Neural progenitor cell (in vitro differentiated cells): ENCODE measurements at regions not wholly inside any gene's neighbourhood (a gene's known extent, or its start where the extent isn't known, plus 50 kb on each side); places are given as distances from the start of the nearest gene placed in this dataset.

Source experiments
- DNase-seq: peaks from one replicate; pipeline ENCODE4 v3.0.0-alpha.2; 2016; ENCODE audit warnings: low spot score
- H2AFZ ChIP-seq: fragments of 200-600 bp; sonication (generic); replicated peaks from 2 replicates; pipeline ENCODE4 v1.6.1; 2016; ENCODE audit warnings: antibody characterized with exemption
- H3F3A ChIP-seq: fragments of 200-600 bp; sonication (generic); 2 replicates; pipeline ENCODE4 v1.6.1; 2016; ENCODE audit warnings: antibody characterized with exemption, low read depth
- H3K27ac ChIP-seq: fragments of 200-600 bp; sonication (generic); 2 replicates; pipeline ENCODE4 v1.5.1; 2016; ENCODE audit warnings: mild to moderate bottlenecking
- H3K27me3 ChIP-seq: fragments of 200-600 bp; sonication (generic); 2 replicates; pipeline ENCODE4 v1.6.1; 2016; ENCODE audit warnings: mild to moderate bottlenecking, moderate library complexity
- H3K36me3 ChIP-seq: fragments of 200-600 bp; sonication (generic); 2 replicates; pipeline ENCODE4 v1.5.1; 2016
- H3K4me1 ChIP-seq: fragments of 200-600 bp; sonication (generic); 2 replicates; pipeline ENCODE4 v1.6.1; 2016; ENCODE audit warnings: mixed run types
- H3K4me2 ChIP-seq: fragments of 200-600 bp; sonication (generic); 2 replicates; pipeline ENCODE4 v1.6.1; 2016
- H3K4me3 ChIP-seq: fragments of 200-600 bp; sonication (generic); 2 replicates; pipeline ENCODE4 v1.5.1; 2016
- H3K79me2 ChIP-seq: fragments of 200-600 bp; sonication (generic); 2 replicates; pipeline ENCODE4 v1.6.1; 2016; ENCODE audit warnings: low read depth
- H3K9ac ChIP-seq: fragments of 200-600 bp; sonication (generic); 2 replicates; pipeline ENCODE4 v1.6.1; 2016
- H3K9me3 ChIP-seq: fragments of 200-600 bp; sonication (generic); 2 replicates; pipeline ENCODE4 v1.5.1; 2016; ENCODE audit warnings: low read depth
- H4K20me1 ChIP-seq: fragments of 200-600 bp; sonication (generic); 2 replicates; pipeline ENCODE4 v1.6.1; 2016; ENCODE audit warnings: low read depth
- H3K27ac Mint-ChIP-seq: 3 replicates; pipeline ENCODE4 v1.8.0; 2021; ENCODE audit warnings: mixed read lengths
- H3K27me3 Mint-ChIP-seq: 2 replicates; pipeline ENCODE4 v1.8.0; 2022; ENCODE audit warnings: low read depth, mild to moderate bottlenecking, inconsistent platforms, moderate library complexity, mixed read lengths; ENCODE audit not compliant: insufficient read depth
- H3K36me3 Mint-ChIP-seq: 3 replicates; pipeline ENCODE4 v1.8.0; 2021; ENCODE audit warnings: mixed read lengths
- H3K4me1 Mint-ChIP-seq: 3 replicates; pipeline ENCODE4 v1.8.0; 2021; ENCODE audit warnings: mixed read lengths
- H3K4me3 Mint-ChIP-seq: 3 replicates; pipeline ENCODE4 v1.8.0; 2021; ENCODE audit warnings: mild to moderate bottlenecking, moderate library complexity, mixed read lengths
- H3K9me3 Mint-ChIP-seq: 3 replicates; pipeline ENCODE4 v1.8.0; 2020; ENCODE audit warnings: mixed read lengths
- EZH2 ChIP-seq: fragments of 200-600 bp; sonication (generic); IDR thresholded peaks from 2 replicates; pipeline ENCODE4 v1.6.1; 2017; ENCODE audit warnings: antibody characterized with exemption, mild to moderate bottlenecking, moderate library complexity
- EZH2phosphoT487 ChIP-seq: fragments of 200-600 bp; sonication (generic); IDR thresholded peaks from 2 replicates; pipeline ENCODE4 v1.6.1; 2017; ENCODE audit warnings: antibody characterized with exemption
- TF ChIP-seq, protein P1 (sequence below): fragments of 200-600 bp; sonication (generic); IDR thresholded peaks from 2 replicates; pipeline ENCODE4 v1.5.1; 2017; ENCODE audit warnings: antibody characterized with exemption, mild to moderate bottlenecking

- H3K4me3 Mint-ChIP-seq = no peak overlapping the region
- DNase-seq = no peak
Measured at GRCh38 chr9:99556998-99557397, 264.7 kb upstream of the NR4A3 start.

GRCh38 chr9:99557816-99558215 is 263.9 kb upstream of the NR4A3 start:
- Mint-ChIP-seq H3K27me3 (no peaks in the 10 kb centered on the region), H3K27ac (no peak overlapping the region), H3K9me3 (peaks cover 7% of the 10 kb centered on the region), H3K4me1 (no peaks in the 10 kb centered on the region), H3K4me3 (no peak overlapping the region), H3K36me3 (peaks cover 2% of the 10 kb centered on the region)
- no peak overlapping the region for H3K9ac ChIP-seq
- no peak overlapping the region for H2AFZ ChIP-seq
- H3K4me2 ChIP-seq = no peak overlapping the region
- H3K4me1 ChIP-seq = no peaks in the 10 kb centered on the region
- no peaks in the 10 kb centered on the region for H3K9me3 ChIP-seq
- no peak for TF ChIP-seq EZH2phosphoT487
- TF ChIP-seq, protein P1, sequence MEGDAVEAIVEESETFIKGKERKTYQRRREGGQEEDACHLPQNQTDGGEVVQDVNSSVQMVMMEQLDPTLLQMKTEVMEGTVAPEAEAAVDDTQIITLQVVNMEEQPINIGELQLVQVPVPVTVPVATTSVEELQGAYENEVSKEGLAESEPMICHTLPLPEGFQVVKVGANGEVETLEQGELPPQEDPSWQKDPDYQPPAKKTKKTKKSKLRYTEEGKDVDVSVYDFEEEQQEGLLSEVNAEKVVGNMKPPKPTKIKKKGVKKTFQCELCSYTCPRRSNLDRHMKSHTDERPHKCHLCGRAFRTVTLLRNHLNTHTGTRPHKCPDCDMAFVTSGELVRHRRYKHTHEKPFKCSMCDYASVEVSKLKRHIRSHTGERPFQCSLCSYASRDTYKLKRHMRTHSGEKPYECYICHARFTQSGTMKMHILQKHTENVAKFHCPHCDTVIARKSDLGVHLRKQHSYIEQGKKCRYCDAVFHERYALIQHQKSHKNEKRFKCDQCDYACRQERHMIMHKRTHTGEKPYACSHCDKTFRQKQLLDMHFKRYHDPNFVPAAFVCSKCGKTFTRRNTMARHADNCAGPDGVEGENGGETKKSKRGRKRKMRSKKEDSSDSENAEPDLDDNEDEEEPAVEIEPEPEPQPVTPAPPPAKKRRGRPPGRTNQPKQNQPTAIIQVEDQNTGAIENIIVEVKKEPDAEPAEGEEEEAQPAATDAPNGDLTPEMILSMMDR = no peak
- TF ChIP-seq EZH2 = no peak
- DNase-seq = no peak
- no peaks in the 10 kb centered on the region for H3K79me2 ChIP-seq
- no peaks in the 10 kb centered on the region for H4K20me1 ChIP-seq
- H3K36me3 ChIP-seq = no peaks in the 10 kb centered on the region
- H3K27ac ChIP-seq = no peak overlapping the region
- no peak overlapping the region for H3K4me3 ChIP-seq
- no peaks in the 10 kb centered on the region for H3F3A ChIP-seq
- no peaks in the 10 kb centered on the region for H3K27me3 ChIP-seq

More at GRCh38 chr9:99556998-99557397, 264.7 kb upstream of the NR4A3 start:
- no peaks in the 10 kb centered on the region for H3F3A ChIP-seq
- no peaks in the 10 kb centered on the region for H3K36me3 ChIP-seq
- H4K20me1 ChIP-seq = no peaks in the 10 kb centered on the region
- no peak overlapping the region for H3K27ac Mint-ChIP-seq
- H3K4me1 ChIP-seq = no peaks in the 10 kb centered on the region
- no peaks in the 10 kb centered on the region for H3K9me3 ChIP-seq
- H3K27me3 Mint-ChIP-seq = no peaks in the 10 kb centered on the region
- H3K27ac ChIP-seq = no peak overlapping the region
- no peaks in the 10 kb centered on the region for H3K27me3 ChIP-seq
- no peak overlapping the region for H3K4me2 ChIP-seq
- TF ChIP-seq, protein P1 = no peak
- TF ChIP-seq EZH2 (no peak), EZH2phosphoT487 (no peak)
- H3K4me3 ChIP-seq = no peak overlapping the region
- H3K79me2 ChIP-seq = no peaks in the 10 kb centered on the region
- peaks cover 2% of the 10 kb centered on the region for H3K36me3 Mint-ChIP-seq
- H3K9me3 Mint-ChIP-seq = peaks cover 7% of the 10 kb centered on the region
- no peak overlapping the region for H3K9ac ChIP-seq
- no peaks in the 10 kb centered on the region for H3K4me1 Mint-ChIP-seq
- no peak overlapping the region for H2AFZ ChIP-seq

- Mint-ChIP-seq H3K9me3 (peaks cover 7% of the 10 kb centered on the region), H3K4me3 (no peak overlapping the region), H3K36me3 (peaks cover 2% of the 10 kb centered on the region), H3K27ac (no peak overlapping the region), H3K4me1 (no peaks in the 10 kb centered on the region), H3K27me3 (no peaks in the 10 kb centered on the region)
- no peaks in the 10 kb centered on the region for H3F3A ChIP-seq
- peaks cover 13% of the 10 kb centered on the region for H3K4me1 ChIP-seq
- H3K4me3 ChIP-seq = no peak overlapping the region
- H3K36me3 ChIP-seq = no peaks in the 10 kb centered on the region
- H3K9me3 ChIP-seq = no peaks in the 10 kb centered on the region
- H3K27ac ChIP-seq = no peak overlapping the region
- H3K9ac ChIP-seq = no peak overlapping the region
- no peak for DNase-seq
- TF ChIP-seq EZH2phosphoT487 (no peak), EZH2 (no peak)
- TF ChIP-seq, protein P1 = no peak
- H3K4me2 ChIP-seq = no peak overlapping the region
- H4K20me1 ChIP-seq = no peaks in the 10 kb centered on the region
- H3K27me3 ChIP-seq = no peaks in the 10 kb centered on the region
- no peak overlapping the region for H2AFZ ChIP-seq
- H3K79me2 ChIP-seq = no peaks in the 10 kb centered on the region
Measured at GRCh38 chr9:99559776-99560175, 261.9 kb upstream of the NR4A3 start.

DNA sequence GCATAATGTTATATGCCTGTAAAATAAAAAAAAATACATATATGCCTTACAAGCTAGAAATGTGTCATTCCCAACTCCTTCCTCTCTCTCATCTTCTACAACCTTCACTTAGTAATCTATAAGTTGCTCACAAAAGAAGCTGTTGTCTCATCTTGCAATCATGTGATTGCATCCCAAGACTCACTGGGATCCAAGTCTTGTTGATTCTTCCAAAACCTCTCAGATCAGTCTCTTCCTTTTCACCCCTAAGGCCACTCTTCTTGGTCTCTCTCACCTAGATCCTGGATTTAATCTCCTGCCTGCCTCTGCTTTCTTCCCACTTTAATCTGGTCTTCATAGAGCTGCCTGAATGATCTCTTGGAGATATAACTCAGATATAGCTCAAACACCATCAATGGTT is 261.1 kb upstream of the NR4A3 start:
- Histone ChIP-seq H3K79me2 (no peaks in the 10 kb centered on the region), H4K20me1 (no peaks in the 10 kb centered on the region), H3K27me3 (no peaks in the 10 kb centered on the region), H3K4me2 (no peak overlapping the region), H3K4me1 (peaks cover 17% of the 10 kb centered on the region), H3K9ac (no peak overlapping the region), H3K9me3 (no peaks in the 10 kb centered on the region), H3K36me3 (no peaks in the 10 kb centered on the region), H3K27ac (no peak overlapping the region), H2AFZ (no peak overlapping the region), H3F3A (peaks cover 4% of the 10 kb centered on the region), H3K4me3 (no peak overlapping the region)
- TF ChIP-seq EZH2phosphoT487 (no peak), EZH2 (no peak)
- TF ChIP-seq, protein P1 = no peak
- DNase-seq = no peak
- Mint-ChIP-seq H3K4me3 (no peak overlapping the region), H3K36me3 (peaks cover 2% of the 10 kb centered on the region), H3K27me3 (no peaks in the 10 kb centered on the region), H3K27ac (no peak overlapping the region), H3K9me3 (peaks cover 7% of the 10 kb centered on the region), H3K4me1 (no peaks in the 10 kb centered on the region)
